CD14-positive monocyte (primary cell): ENCODE measurements at regions not wholly inside any gene's neighbourhood (a gene's known extent, or its start where the extent isn't known, plus 50 kb on each side); places are given as distances from the start of the nearest gene placed in this dataset.

ENCODE experiments used
- DNase-seq, 3 donors: peaks; one replicate each; pipeline ENCODE4 v3.0.0-alpha.2; 2011 to 2022
- H2AFZ ChIP-seq: 2 replicates; pipeline ENCODE4 v1.6.0; 2012; ENCODE audit warnings: mild to moderate bottlenecking, low read depth, low read length, inconsistent platforms; ENCODE audit not compliant: insufficient read depth, poor library complexity, severe bottlenecking
- H3K27ac ChIP-seq, 2 donors: 1 replicate in 1 of 2; 2 replicates in 1 of 2; pipeline ENCODE4 v1.5.1; 2012 to 2013; ENCODE audit warnings: low read length in 2 of 2, control low read depth in 1 of 2, inconsistent platforms in 1 of 2, low read depth in 1 of 2, mild to moderate bottlenecking in 1 of 2
- H3K27me3 ChIP-seq, 2 donors: one replicate each; pipeline versions ENCODE4 v1.6.0 to v1.6.1; 2011 to 2013; ENCODE audit warnings: low read length in 2 of 2; ENCODE audit not compliant: control insufficient read depth in 2 of 2, insufficient read depth in 2 of 2
- H3K36me3 ChIP-seq, 2 donors: replicated peaks in 1 of 2; 1 replicate in 1 of 2; 2 replicates in 1 of 2; pipeline versions ENCODE4 v1.5.1 to v1.6.1; 2012 to 2013; ENCODE audit warnings: low read length in 2 of 2, control low read depth in 1 of 2, inconsistent platforms in 1 of 2, mild to moderate bottlenecking in 1 of 2; ENCODE audit not compliant: insufficient read depth in 2 of 2, control insufficient read depth in 1 of 2
- H3K4me1 ChIP-seq, 2 donors: 1 replicate in 1 of 2; 2 replicates in 1 of 2; pipeline versions ENCODE4 v1.5.1 to v1.6.1; 2012 to 2013; ENCODE audit warnings: low read length in 2 of 2, control low read depth in 1 of 2, inconsistent platforms in 1 of 2, mild to moderate bottlenecking in 1 of 2, moderate library complexity in 1 of 2; ENCODE audit not compliant: insufficient read depth in 2 of 2, control insufficient read depth in 1 of 2
- H3K4me2 ChIP-seq: replicated peaks from 2 replicates; pipeline ENCODE3; 2012; ENCODE audit warnings: low read length, moderate library complexity, mild to moderate bottlenecking; ENCODE audit not compliant: poor library complexity, severe bottlenecking; ENCODE audit errors: extremely low read depth
- H3K4me3 ChIP-seq, 3 experiments: fragments of 200-600 bp in 1 of 3; sonication (generic) in 1 of 3; replicated peaks in 1 of 3; 1 replicate in 2 of 3; 2 replicates in 1 of 3; pipeline ENCODE4 v1.5.1; 2011 to 2013; ENCODE audit warnings: low read length in 3 of 3, mild to moderate bottlenecking in 3 of 3, control low read depth in 2 of 3, low read depth in 2 of 3, inconsistent platforms in 1 of 3, moderate library complexity in 1 of 3
- H3K79me2 ChIP-seq: 2 replicates; pipeline ENCODE4 v1.6.0; 2012; ENCODE audit warnings: mild to moderate bottlenecking, control low read depth, inconsistent platforms, low read length, moderate library complexity; ENCODE audit not compliant: insufficient read depth
- H3K9ac ChIP-seq: 2 replicates; pipeline ENCODE4 v1.6.0; 2017; ENCODE audit warnings: low read length, mild to moderate bottlenecking; ENCODE audit not compliant: insufficient read depth, poor library complexity, severe bottlenecking
- H3K9me3 ChIP-seq, 2 donors: replicated peaks in 1 of 2; 1 replicate in 1 of 2; 2 replicates in 1 of 2; pipeline versions ENCODE4 v1.5.1 to v1.6.1; 2012 to 2013; ENCODE audit warnings: low read length in 2 of 2, control low read depth in 1 of 2; ENCODE audit not compliant: control insufficient read depth in 1 of 2, insufficient read depth in 1 of 2
- H4K20me1 ChIP-seq: 2 replicates; pipeline ENCODE4 v1.6.0; 2012; ENCODE audit warnings: mild to moderate bottlenecking, low read length, control low read depth, moderate library complexity; ENCODE audit not compliant: insufficient read depth
- H3K27ac Mint-ChIP-seq, 7 donors: one replicate each; pipeline ENCODE4 v1.8.0; 2020; ENCODE audit warnings: mild to moderate bottlenecking in 7 of 7, mixed read lengths in 7 of 7, moderate library complexity in 6 of 7, inconsistent platforms in 2 of 7
- H3K27me3 Mint-ChIP-seq, 3 donors: one replicate each; pipeline ENCODE4 v1.8.0; 2021 to 2022; ENCODE audit warnings: low read depth in 3 of 3, mild to moderate bottlenecking in 3 of 3, mixed read lengths in 3 of 3, moderate library complexity in 3 of 3, inconsistent platforms in 1 of 3
- H3K36me3 Mint-ChIP-seq, 2 donors: one replicate each; pipeline ENCODE4 v1.8.0; 2020; ENCODE audit warnings: mixed read lengths in 2 of 2, inconsistent platforms in 1 of 2, mild to moderate bottlenecking in 1 of 2
- H3K4me1 Mint-ChIP-seq: one replicate; pipeline ENCODE4 v1.8.0; 2020; ENCODE audit warnings: mild to moderate bottlenecking, mixed read lengths
- H3K4me3 Mint-ChIP-seq, 2 donors: one replicate each; pipeline ENCODE4 v1.8.0; 2020; ENCODE audit warnings: mild to moderate bottlenecking in 2 of 2, mixed read lengths in 2 of 2, moderate library complexity in 1 of 2
- H3K9me3 Mint-ChIP-seq, 7 donors: one replicate each; pipeline ENCODE4 v1.8.0; 2020 to 2022; ENCODE audit warnings: mixed read lengths in 7 of 7, mild to moderate bottlenecking in 6 of 7, moderate library complexity in 6 of 7, inconsistent platforms in 2 of 7
- WGBS: methylation state at CpG from one replicate; pipeline ENCODE4 v1.1.5; 2013; ENCODE audit warnings: missing lambda C conversion rate; ENCODE audit not compliant: insufficient coverage; 5-methylcytosine and 5-hydroxymethylcytosine counted together
- intact Hi-C, 2 donors: fragments of 100-400 bp; cut with micrococcal nuclease; formaldehyde crosslinking; loops; one replicate each; pipeline versions ENCODE4 v1.15.0 to v1.15.1; 2023
- TF ChIP-seq, protein P1 (sequence below): fragments of 200-600 bp; IDR thresholded peaks from one replicate; pipeline ENCODE4 v1.8.0; 2022; ENCODE audit warnings: antibody characterized with exemption, mild to moderate bottlenecking

- intact Hi-C loops = no loop called here
- H3K4me1 ChIP-seq = no peaks in the 10 kb centered on the region
- no peaks in the 10 kb centered on the region for H3K36me3 ChIP-seq
- Mint-ChIP-seq H3K27me3 (peaks cover 10 to 18% (median 12%) of the 10 kb centered on the region in 3 donors), H3K4me1 (peaks cover 3% of the 10 kb centered on the region), H3K27ac (no peak overlapping the region), H3K4me3 (peak overlapping the region in 1 of 2 donors; percentile 56), H3K9me3 (peaks cover 0 to 5% (median 0%) of the 10 kb centered on the region in 7 donors), H3K36me3 (no peaks in the 10 kb centered on the region)
- H3K4me3 ChIP-seq = no peak overlapping the region
- no peak overlapping the region for H3K4me2 ChIP-seq
- no peak overlapping the region for H3K27ac ChIP-seq
- no peak for DNase-seq
- no peaks in the 10 kb centered on the region for H3K79me2 ChIP-seq
- no peaks in the 10 kb centered on the region for H3K9me3 ChIP-seq
- H3K9ac ChIP-seq = no peak overlapping the region
- no peak overlapping the region for H2AFZ ChIP-seq
- no peaks in the 10 kb centered on the region for H4K20me1 ChIP-seq
- no peaks in the 10 kb centered on the region for H3K27me3 ChIP-seq
- TF ChIP-seq, protein P1, sequence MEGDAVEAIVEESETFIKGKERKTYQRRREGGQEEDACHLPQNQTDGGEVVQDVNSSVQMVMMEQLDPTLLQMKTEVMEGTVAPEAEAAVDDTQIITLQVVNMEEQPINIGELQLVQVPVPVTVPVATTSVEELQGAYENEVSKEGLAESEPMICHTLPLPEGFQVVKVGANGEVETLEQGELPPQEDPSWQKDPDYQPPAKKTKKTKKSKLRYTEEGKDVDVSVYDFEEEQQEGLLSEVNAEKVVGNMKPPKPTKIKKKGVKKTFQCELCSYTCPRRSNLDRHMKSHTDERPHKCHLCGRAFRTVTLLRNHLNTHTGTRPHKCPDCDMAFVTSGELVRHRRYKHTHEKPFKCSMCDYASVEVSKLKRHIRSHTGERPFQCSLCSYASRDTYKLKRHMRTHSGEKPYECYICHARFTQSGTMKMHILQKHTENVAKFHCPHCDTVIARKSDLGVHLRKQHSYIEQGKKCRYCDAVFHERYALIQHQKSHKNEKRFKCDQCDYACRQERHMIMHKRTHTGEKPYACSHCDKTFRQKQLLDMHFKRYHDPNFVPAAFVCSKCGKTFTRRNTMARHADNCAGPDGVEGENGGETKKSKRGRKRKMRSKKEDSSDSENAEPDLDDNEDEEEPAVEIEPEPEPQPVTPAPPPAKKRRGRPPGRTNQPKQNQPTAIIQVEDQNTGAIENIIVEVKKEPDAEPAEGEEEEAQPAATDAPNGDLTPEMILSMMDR = no peak
- 0% methylated on average over 1 of the region's 2 CpGs for WGBS
Measured at GRCh38 chr1:36652586-36652985, 169.9 kb upstream of the CSF3R start.

DNA sequence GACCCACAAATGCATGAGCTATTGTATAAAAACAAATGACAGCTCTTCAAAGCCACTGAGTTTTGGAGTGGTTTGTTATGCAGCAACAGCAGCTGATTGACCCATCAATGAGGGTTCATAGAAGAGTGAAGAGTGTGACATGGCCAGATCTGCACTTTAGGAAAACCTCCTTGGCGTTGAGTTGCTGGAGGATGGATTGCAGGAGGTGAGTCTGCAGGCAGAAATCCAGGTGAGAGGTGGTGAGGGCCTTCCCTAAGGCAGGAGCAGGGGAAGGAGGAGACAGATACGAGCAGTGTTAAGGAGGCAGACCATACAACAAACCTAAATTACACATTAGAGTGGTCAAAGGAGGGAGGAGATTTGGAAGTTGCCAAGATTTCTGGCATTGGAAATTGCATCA, 169.3 kb upstream of the CSF3R start:
- Histone ChIP-seq H3K27me3 (no peaks in the 10 kb centered on the region), H3K4me3 (no peak overlapping the region), H2AFZ (no peak overlapping the region), H4K20me1 (no peaks in the 10 kb centered on the region), H3K9me3 (no peaks in the 10 kb centered on the region), H3K4me1 (no peaks in the 10 kb centered on the region), H3K4me2 (no peak overlapping the region), H3K9ac (no peak overlapping the region), H3K27ac (no peak overlapping the region), H3K79me2 (no peaks in the 10 kb centered on the region), H3K36me3 (no peaks in the 10 kb centered on the region)
- Mint-ChIP-seq H3K27me3 (peaks cover 8 to 18% (median 12%) of the 10 kb centered on the region in 3 donors), H3K27ac (no peak overlapping the region), H3K4me3 (no peak overlapping the region), H3K36me3 (no peaks in the 10 kb centered on the region), H3K4me1 (peaks cover 3% of the 10 kb centered on the region), H3K9me3 (peaks cover 0 to 5% (median 0%) of the 10 kb centered on the region in 7 donors)
- WGBS = no CpG with 5 or more reads among the region's 2 CpGs
- TF ChIP-seq, protein P1 = no peak
- DNase-seq = no peak
- intact Hi-C loops = no loop called here
